ENCODE measurements at regions not wholly inside any gene's neighbourhood (a gene's known extent, or its start where the extent isn't known, plus 50 kb on each side); places are given as distances from the start of the nearest gene placed in this dataset.
A peak's percentile ranks its signal among the peaks of the same experiment; 100 is the strongest.
"Not testable (repeated sequence)": the region's sequence is repeated elsewhere in the genome, so short reads cannot be mapped to it uniquely, and the experiment has no call there.

GRCh38 chr6:834866-835265 is 141.9 kb upstream of the EXOC2 start:
- no peak for DNase-seq

- no peak for DNase-seq
Observed at GRCh38 chr6:834190-834589, 141.3 kb upstream of the EXOC2 start.

GRCh38 chr6:832804-833203 is 139.9 kb upstream of the EXOC2 start:
- DNase-seq: not testable (repeated sequence)

GRCh38 chr6:830667-831327 is 137.9 kb upstream of the EXOC2 start:
- no peak for DNase-seq

- no peak for DNase-seq
Observed at GRCh38 chr6:829656-830055, 136.7 kb upstream of the EXOC2 start.

- DNase-seq: no peak
Observed at GRCh38 chr6:827431-827830, 134.5 kb upstream of the EXOC2 start.

GRCh38 chr6:819122-819521 is 126.2 kb upstream of the EXOC2 start:
- no peak for DNase-seq

- no peak for DNase-seq
Observed at GRCh38 chr6:818196-818595, 125.3 kb upstream of the EXOC2 start.

- DNase-seq: peak; percentile 11 to 12
Observed at GRCh38 chr6:816510-817084, 123.7 kb upstream of the EXOC2 start.

GRCh38 chr6:815348-815738 is 122.4 kb upstream of the EXOC2 start:
- no peak for DNase-seq

- DNase-seq: no peak
Observed at GRCh38 chr6:814378-815347, 121.7 kb upstream of the EXOC2 start.

GRCh38 chr6:811831-812230 is 118.9 kb upstream of the EXOC2 start:
- DNase-seq: no peak

- DNase-seq: no peak
Observed at GRCh38 chr6:811191-811590, 118.3 kb upstream of the EXOC2 start.

- DNase-seq: no peak
Observed at GRCh38 chr6:804771-805170, 111.8 kb upstream of the EXOC2 start.

GRCh38 chr6:804317-804716 is 111.4 kb upstream of the EXOC2 start:
- DNase-seq: no peak

- DNase-seq: no peak
Observed at GRCh38 chr6:803191-803977, 110.4 kb upstream of the EXOC2 start.

GRCh38 chr6:802701-803100 is 109.8 kb upstream of the EXOC2 start:
- DNase-seq: no peak

GRCh38 chr6:802223-802622 is 109.3 kb upstream of the EXOC2 start:
- DNase-seq: not testable (repeated sequence)

GRCh38 chr6:799769-800168 is 106.8 kb upstream of the EXOC2 start:
- no peak for DNase-seq

GRCh38 chr6:797479-798077 is 104.6 kb upstream of the EXOC2 start:
- DNase-seq: peak in 1 of 2 experiments; percentile 24

GRCh38 chr6:795046-795685 is 102.2 kb upstream of the EXOC2 start:
- no peak for DNase-seq

GRCh38 chr6:793261-793660 is 100.3 kb upstream of the EXOC2 start:
- DNase-seq: no peak
